ENCODE measurements at regions not wholly inside any gene's neighbourhood (a gene's known extent, or its start where the extent isn't known, plus 50 kb on each side); places are given as distances from the start of the nearest gene placed in this dataset.
A peak's percentile ranks its signal among the peaks of the same experiment; 100 is the strongest.
"Not testable (repeated sequence)": the region's sequence is repeated elsewhere in the genome, so short reads cannot be mapped to it uniquely, and the experiment has no call there.

GRCh38 chr7:65469919-65470558, 96.4 kb downstream of the ZNF92 start (continued):
- TF ChIP-seq, protein P1, sequence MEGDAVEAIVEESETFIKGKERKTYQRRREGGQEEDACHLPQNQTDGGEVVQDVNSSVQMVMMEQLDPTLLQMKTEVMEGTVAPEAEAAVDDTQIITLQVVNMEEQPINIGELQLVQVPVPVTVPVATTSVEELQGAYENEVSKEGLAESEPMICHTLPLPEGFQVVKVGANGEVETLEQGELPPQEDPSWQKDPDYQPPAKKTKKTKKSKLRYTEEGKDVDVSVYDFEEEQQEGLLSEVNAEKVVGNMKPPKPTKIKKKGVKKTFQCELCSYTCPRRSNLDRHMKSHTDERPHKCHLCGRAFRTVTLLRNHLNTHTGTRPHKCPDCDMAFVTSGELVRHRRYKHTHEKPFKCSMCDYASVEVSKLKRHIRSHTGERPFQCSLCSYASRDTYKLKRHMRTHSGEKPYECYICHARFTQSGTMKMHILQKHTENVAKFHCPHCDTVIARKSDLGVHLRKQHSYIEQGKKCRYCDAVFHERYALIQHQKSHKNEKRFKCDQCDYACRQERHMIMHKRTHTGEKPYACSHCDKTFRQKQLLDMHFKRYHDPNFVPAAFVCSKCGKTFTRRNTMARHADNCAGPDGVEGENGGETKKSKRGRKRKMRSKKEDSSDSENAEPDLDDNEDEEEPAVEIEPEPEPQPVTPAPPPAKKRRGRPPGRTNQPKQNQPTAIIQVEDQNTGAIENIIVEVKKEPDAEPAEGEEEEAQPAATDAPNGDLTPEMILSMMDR (CRISPR knock-in tag; IDR thresholded peaks at IDR 0.05): peak; percentile 27
- TF ChIP-seq FOXA1 (IDR thresholded peaks at IDR 0.05): not testable (repeated sequence)
- peak; percentile 94 for TF ChIP-seq FOXA1 (CRISPR knock-in tag; IDR thresholded peaks at IDR 0.05)
- peak; percentile 73; the same call in 1 of the 2 replicates for TF ChIP-seq KDM5B (CRISPR knock-in tag; IDR thresholded peaks at IDR 0.05; ENCODE audit: borderline replicate concordance)
- TF ChIP-seq ZNF687 (CRISPR knock-in tag; IDR thresholded peaks at IDR 0.05): peak; percentile 99
- TF ChIP-seq MEIS1 (CRISPR knock-in tag; IDR thresholded peaks at IDR 0.05; ENCODE audit: borderline replicate concordance): peak; percentile 82
- peak; percentile 52; the same call in 1 of the 2 replicates for TF ChIP-seq ERF (CRISPR knock-in tag; IDR thresholded peaks at IDR 0.05)
- peak; percentile 94 for TF ChIP-seq MED1 (CRISPR knock-in tag; IDR thresholded peaks at IDR 0.05)
- peak; percentile 36 for TF ChIP-seq SKI (IDR thresholded peaks at IDR 0.05; ENCODE audit: partially characterized antibody)
- 0 out of 2 replicates have a peak, but pooled peaks have one; percentile 5 for TF ChIP-seq CEBPG (CRISPR knock-in tag; IDR thresholded peaks at IDR 0.05)
- peak; percentile 77; the same call in 1 of the 2 replicates for TF ChIP-seq ZNF772 (CRISPR knock-in tag; IDR thresholded peaks at IDR 0.05)
- peak; percentile 87 for TF ChIP-seq FOXA3 (CRISPR knock-in tag; IDR thresholded peaks at IDR 0.05)
- peak in 1 of 2 experiments; percentile 65; a peak in 2 of 4 replicates for TF ChIP-seq HMGXB4 (CRISPR knock-in tag; IDR thresholded peaks at IDR 0.05; ENCODE audit: borderline replicate concordance in 1 of 2, low read depth in 1 of 2)
- 0 out of 2 replicates have a peak, but pooled peaks have one; percentile 57 for TF ChIP-seq FOXK1 (CRISPR knock-in tag; IDR thresholded peaks at IDR 0.05; ENCODE audit: borderline replicate concordance, low read depth)
- TF ChIP-seq FOXC1 (CRISPR knock-in tag; IDR thresholded peaks at IDR 0.05; ENCODE audit: borderline replicate concordance): peak; percentile 84
- TF ChIP-seq AKAP8 (CRISPR knock-in tag; IDR thresholded peaks at IDR 0.05): 0 out of 2 replicates have a peak, but pooled peaks have one; percentile 66
- peak; percentile 78; the same call in 1 of the 2 replicates for TF ChIP-seq ZMYM3 (CRISPR knock-in tag; IDR thresholded peaks at IDR 0.05)
- peak; percentile 75; the same call in 1 of the 2 replicates for TF ChIP-seq MEIS2 (CRISPR knock-in tag; IDR thresholded peaks at IDR 0.05)
- TF ChIP-seq RARA (CRISPR knock-in tag; IDR thresholded peaks at IDR 0.05): peak; percentile 84
- peak; percentile 41; the same call in 1 of the 2 replicates for TF ChIP-seq TFE3 (CRISPR knock-in tag; IDR thresholded peaks at IDR 0.05)
- peak; percentile 65 for TF ChIP-seq FOSL2 (CRISPR knock-in tag; IDR thresholded peaks at IDR 0.05)
